ENCODE measurements at regions not wholly inside any gene's neighbourhood (a gene's known extent, or its start where the extent isn't known, plus 50 kb on each side); places are given as distances from the start of the nearest gene placed in this dataset.

DNA sequence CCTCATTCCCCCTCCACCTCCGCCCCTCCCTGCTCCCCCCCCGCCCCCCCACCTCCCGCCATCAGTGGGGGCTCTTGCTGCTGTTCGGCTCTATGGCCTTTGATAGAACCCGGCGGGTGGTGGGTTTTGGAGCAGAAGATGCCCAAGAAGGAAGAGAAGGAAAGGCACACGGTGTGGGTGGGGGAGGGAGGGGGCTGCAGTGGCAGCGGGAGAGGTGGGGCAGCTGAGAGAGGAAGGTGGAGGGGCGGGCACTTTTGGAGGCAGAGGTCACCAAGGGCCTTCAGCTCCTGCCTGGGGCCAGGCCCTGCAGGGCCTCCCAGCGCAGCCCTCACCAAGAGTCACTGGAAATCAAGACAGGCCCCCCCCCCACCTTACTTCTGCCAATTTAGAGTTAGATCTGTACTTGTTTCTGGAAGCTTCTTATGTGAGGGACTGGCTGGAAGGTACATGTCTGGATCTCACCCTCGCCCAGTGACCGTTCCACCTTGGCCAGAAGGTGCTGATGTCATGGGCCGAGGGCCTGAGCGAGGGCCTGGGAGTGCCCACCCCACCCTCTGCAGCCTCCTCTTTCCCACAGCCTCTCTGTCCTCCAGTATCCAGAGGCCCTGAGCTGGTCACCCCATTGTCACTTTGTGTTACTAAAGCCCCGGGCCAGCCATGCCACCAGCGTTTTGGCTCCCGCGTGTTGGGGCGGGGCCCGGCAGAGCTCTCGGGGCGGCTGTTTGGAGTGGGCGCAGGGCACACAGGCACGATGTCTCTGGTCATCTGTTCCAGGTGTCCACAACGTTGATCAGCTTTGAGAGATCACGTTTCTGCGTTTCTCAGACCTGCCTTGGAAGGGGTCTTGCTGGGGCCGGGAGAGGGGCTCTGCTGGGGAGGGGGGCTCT, 153.9 kb downstream of the KIF26A start:
- no peak for ATAC-seq (replicated peaks in 6 of 8)
- Histone ChIP-seq H3K4me3 (no peak overlapping the region), H3K27ac (peak overlapping the region; percentile 81 to 84), H3K4me1 (replicated peaks in 1 of 2) (peaks cover 77 to 83% of the 10 kb centered on the region in 2 donors)
- in situ Hi-C loops (cut with MboI; ENCODE audit: low pct_unique_long_range_greater_than_20kb in 2 of 9, low sequenced_read_pairs in 9 of 9, unreplicated experiment in 9 of 9), result no loop called here
- WGBS, 10 experiments, result 0 to 100% methylated on average over 1 to 2 of the region's 28 CpGs; no CpG with 5 or more reads in 8 of the 10 experiments

- Histone ChIP-seq H3K27ac (peak overlapping the region in 1 of 2 donors; percentile 72), H3K4me3 (no peak overlapping the region), H3K4me1 (replicated peaks in 1 of 2) (peaks cover 76 to 77% of the 10 kb centered on the region in 2 donors)
- no CpG with 5 or more reads among the region's 15 CpGs for WGBS, 10 experiments
- peak in 1 of 8 experiments; percentile 2 for ATAC-seq (replicated peaks in 6 of 8)
- in situ Hi-C loops (cut with MboI; ENCODE audit: low pct_unique_long_range_greater_than_20kb in 2 of 9, low sequenced_read_pairs in 9 of 9, unreplicated experiment in 9 of 9), result no loop called here
These were observed 154.9 kb downstream of the KIF26A start for GRCh38 chr14:104293231-104293841.

DNA sequence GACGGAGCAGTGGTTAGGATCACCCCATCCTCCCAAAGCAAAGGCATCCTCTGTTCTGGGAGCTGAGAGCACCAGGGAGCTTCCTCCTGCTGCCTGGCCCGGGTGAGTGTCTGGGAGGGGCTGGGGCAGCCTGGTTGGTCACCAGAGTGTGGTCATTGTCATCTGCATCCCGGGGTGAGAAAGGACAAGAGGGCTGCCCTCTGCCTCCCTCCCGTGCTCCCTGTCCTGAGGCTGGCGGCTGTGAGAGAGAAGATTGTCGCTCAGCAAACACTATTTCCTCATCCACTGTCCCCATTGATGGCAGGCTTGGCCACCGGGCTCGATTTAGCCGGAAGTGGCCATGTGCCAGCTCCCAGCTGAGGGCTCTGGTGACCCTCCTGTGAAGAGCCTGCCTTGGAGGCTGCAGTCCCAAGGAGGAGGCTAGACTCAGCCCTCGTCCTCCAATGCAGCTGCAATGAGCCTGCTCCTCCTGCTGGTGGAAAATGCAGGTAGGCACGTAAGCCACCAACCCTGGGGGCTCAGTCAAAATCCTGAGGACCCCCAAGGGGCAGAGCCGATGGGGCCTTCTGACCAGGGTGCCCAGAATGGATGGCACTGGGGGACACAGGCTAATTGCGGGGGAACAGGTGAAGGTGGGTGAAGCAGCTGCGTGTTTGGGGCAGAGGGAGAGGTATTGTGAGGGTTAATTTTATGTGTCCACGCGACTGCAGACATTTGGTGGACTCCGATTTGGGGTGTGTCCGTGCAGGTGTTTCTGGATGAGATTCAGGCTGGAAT, 155.7 kb downstream of the KIF26A start:
- 10 to 100% (median 67%) methylated on average over 1 to 4 of the region's 18 CpGs; no CpG with 5 or more reads in 3 of the 10 experiments for WGBS, 10 experiments
- peaks cover 76 to 77% of the 10 kb centered on the region in 2 donors for H3K4me1 ChIP-seq (replicated peaks in 1 of 2)
- in situ Hi-C loops (cut with MboI; ENCODE audit: low pct_unique_long_range_greater_than_20kb in 2 of 9, low sequenced_read_pairs in 9 of 9, unreplicated experiment in 9 of 9), result no loop called here
- ATAC-seq (replicated peaks in 6 of 8), result no peak
- no peak overlapping the region for H3K4me3 ChIP-seq
- H3K27ac ChIP-seq, result peak overlapping the region; percentile 60 to 72

DNA sequence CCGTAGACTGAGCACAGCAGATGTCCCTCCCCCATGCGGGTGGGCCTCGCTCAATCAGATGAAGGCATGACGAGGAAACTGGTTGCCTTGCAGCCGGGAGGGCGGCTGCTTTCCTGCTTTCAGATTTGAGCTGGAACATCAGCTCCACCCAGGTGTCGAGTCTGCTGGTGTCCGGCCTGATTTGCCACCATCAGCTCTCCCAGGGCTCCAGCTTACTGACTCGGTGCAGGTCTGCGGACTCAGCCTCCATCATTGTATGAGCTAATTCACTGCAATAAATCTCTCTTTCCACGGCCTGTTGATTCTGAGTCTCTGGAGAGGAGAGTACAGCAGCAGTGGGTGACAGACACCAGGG, 156.2 kb downstream of the KIF26A start:
- Histone ChIP-seq H3K4me3 (no peak overlapping the region), H3K27ac (peak overlapping the region; percentile 60 to 72), H3K4me1 (replicated peaks in 1 of 2) (peaks cover 75 to 76% of the 10 kb centered on the region in 2 donors)
- WGBS, 10 experiments, result 0 to 71% (median 53%) methylated on average over 1 to 4 of the region's 11 CpGs; no CpG with 5 or more reads in 5 of the 10 experiments
- peak in 5 of 8 experiments; percentile 56 to 67 (median 62) for ATAC-seq (replicated peaks in 6 of 8)
- in situ Hi-C loops (cut with MboI; ENCODE audit: low pct_unique_long_range_greater_than_20kb in 2 of 9, low sequenced_read_pairs in 9 of 9, unreplicated experiment in 9 of 9), result no loop called here

DNA sequence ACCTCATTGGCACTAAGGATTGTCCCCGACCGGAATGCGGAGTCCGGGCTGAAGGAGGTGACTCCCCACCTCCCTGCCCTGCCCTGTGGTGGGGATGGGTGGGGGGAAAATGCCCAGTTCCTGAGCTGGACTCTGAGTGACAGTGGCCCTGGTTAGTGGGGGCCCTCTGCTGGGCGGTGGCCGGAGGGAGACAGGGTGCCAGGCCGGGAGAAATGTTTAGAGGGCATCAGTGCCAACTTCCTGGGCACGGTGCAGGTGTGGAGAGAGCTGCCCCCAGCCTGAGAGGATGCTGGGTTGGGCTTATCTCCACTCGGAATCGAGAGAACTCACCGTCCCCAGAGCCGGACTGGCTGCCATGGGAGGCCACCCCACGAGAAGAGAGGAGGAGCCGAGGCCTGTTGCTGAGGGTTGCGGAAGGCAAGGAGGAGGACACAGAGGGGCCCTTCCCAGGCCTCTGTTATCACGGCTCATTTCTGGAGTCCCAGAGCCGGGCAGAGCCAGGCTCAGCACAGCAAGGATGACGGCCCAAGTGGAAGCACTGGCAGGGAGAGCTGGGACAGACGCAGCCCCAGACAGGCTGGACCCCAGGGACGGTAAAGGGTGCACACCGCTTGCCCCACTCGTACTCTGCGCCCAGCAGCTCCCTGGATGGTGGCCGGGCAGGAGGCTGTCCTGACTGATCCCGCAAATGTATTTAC, 156.7 kb downstream of the KIF26A start:
- H3K4me1 ChIP-seq (replicated peaks in 1 of 2), result peaks cover 75 to 76% of the 10 kb centered on the region in 2 donors
- peak in 5 of 8 experiments; percentile 3 to 18 (median 4) for ATAC-seq (replicated peaks in 6 of 8)
- in situ Hi-C loops (cut with MboI; ENCODE audit: low pct_unique_long_range_greater_than_20kb in 2 of 9, low sequenced_read_pairs in 9 of 9, unreplicated experiment in 9 of 9), result no loop called here
- peak overlapping the region; percentile 60 to 72 for H3K27ac ChIP-seq
- WGBS, 10 experiments, result 0 to 69% (median 20%) methylated on average over 1 to 15 of the region's 25 CpGs; no CpG with 5 or more reads in 3 of the 10 experiments
- no peak overlapping the region for H3K4me3 ChIP-seq

GRCh38 chr14:104295681-104296387, 157.4 kb downstream of the KIF26A start:
- 49 to 93% (median 68%) methylated on average over 1 to 14 of the region's 24 CpGs; no CpG with 5 or more reads in 6 of the 10 experiments for WGBS, 10 experiments
- in situ Hi-C loops (cut with MboI; ENCODE audit: low pct_unique_long_range_greater_than_20kb in 2 of 9, low sequenced_read_pairs in 9 of 9, unreplicated experiment in 9 of 9), result no loop called here
- ATAC-seq (replicated peaks in 6 of 8), result peak in 4 of 8 experiments; percentile 2 to 25 (median 9)

DNA sequence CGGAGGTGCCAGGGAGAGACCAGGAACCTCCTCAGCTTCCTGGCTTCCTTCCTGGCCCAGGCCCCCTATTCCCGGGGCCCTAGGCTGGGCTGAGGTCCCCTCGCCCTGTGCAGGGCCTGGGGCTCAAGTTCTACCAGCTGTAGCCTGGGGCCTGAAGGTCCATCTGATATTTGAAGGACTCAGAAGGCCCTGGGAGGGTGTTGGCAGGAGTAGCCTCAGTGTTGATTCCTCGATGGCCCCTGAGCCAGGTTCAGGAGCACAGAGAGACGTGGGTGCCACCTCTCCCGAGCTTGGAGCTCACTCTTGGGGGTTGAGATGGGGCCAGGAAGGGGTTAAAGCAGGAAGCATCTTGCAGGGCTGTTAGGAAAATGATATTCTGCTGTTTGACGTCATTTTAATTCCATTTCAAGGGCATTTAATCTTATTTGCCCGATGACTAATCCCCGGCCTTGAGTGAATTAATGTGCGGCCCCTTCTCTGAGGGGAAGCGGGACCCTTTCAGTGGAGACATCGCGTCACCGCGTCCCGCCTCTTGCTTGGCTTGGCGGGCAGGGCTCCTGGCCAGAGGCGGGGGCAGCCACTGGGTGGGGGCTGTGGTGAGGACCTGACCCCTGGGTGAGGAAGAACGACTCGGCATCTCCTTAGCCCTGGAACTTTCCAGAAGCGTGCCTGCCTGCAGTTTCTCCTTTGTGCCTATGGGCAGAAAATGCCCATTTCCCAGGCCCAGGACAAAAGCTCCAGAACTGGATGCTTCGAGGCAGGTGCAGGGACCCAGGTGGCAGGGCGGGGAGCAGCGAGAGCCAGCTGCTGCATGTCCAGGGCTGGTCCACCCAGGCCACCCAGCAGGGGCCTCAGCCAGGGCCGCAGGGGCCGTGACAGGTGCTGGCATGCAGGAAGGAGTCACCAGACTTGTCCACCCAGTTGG, 158.3 kb downstream of the KIF26A start:
- ATAC-seq (replicated peaks in 6 of 8), result peak in 5 of 8 experiments; percentile 45 to 68 (median 58)
- Histone ChIP-seq H3K4me3 (no peak overlapping the region), H3K4me1 (replicated peaks in 1 of 2) (peaks cover 66 to 67% of the 10 kb centered on the region in 2 donors), H3K27ac (peak overlapping the region; percentile 60 to 72)
- in situ Hi-C loops (cut with MboI; ENCODE audit: low pct_unique_long_range_greater_than_20kb in 2 of 9, low sequenced_read_pairs in 9 of 9, unreplicated experiment in 9 of 9), result no loop called here
- 17 to 88% (median 64%) methylated on average over 2 to 6 of the region's 26 CpGs; no CpG with 5 or more reads in 5 of the 10 experiments for WGBS, 10 experiments

More at GRCh38 chr14:104295681-104296387, 157.4 kb downstream of the KIF26A start:
- Histone ChIP-seq H3K27ac (peak overlapping the region; percentile 60 to 72), H3K4me3 (no peak overlapping the region), H3K4me1 (replicated peaks in 1 of 2) (peaks cover 73 to 74% of the 10 kb centered on the region in 2 donors)

- peak overlapping the region; percentile 7 to 72 for H3K27ac ChIP-seq
- in situ Hi-C loops (cut with MboI; ENCODE audit: low pct_unique_long_range_greater_than_20kb in 2 of 9, low sequenced_read_pairs in 9 of 9, unreplicated experiment in 9 of 9), result no loop called here
- 67% methylated on average over 1 of the region's 7 CpGs; no CpG with 5 or more reads in 9 of the 10 experiments for WGBS, 10 experiments
- no peak for ATAC-seq (replicated peaks in 6 of 8)
- no peak overlapping the region for H3K4me3 ChIP-seq
- peaks cover 59 to 66% of the 10 kb centered on the region in 2 donors for H3K4me1 ChIP-seq (replicated peaks in 1 of 2)
These were observed 158.9 kb downstream of the KIF26A start for GRCh38 chr14:104297313-104297704.

DNA sequence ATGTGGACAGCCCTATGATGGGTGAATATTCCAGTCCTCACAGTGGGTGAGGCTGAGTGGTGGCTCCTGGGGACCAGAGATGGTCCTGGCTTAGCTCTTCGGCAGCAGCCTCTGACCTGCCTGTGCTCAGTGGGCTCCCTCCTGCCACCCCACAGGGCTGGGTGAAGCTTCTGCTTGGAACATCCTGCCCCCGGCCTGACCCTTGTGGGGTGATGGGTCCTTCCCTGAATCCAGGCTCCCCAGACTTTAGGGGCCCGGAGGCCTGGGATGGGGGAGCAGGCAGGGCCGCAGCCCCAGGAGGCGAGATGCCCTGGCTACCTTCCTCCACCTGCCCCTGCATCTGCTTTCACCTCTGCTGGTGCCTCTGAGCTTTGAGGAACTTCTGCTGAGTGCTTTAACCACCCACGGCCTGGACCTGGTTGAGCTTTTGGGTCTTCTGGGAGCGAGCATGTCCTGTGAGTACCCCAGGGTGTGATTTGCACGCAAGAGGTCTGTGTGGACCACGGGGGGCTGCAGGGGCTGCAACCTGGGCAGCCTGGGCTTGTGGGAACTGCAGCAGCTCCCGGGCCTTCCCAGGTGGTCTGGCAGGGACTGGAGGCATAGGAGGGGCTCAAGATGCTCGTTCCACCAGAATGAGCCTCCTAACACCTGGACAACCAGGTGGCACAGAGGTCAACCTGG, 159.5 kb downstream of the KIF26A start:
- WGBS, 10 experiments, result 24 to 100% (median 91%) methylated on average over 1 to 7 of the region's 11 CpGs; no CpG with 5 or more reads in 5 of the 10 experiments
- in situ Hi-C loops (cut with MboI; ENCODE audit: low pct_unique_long_range_greater_than_20kb in 2 of 9, low sequenced_read_pairs in 9 of 9, unreplicated experiment in 9 of 9), result no loop called here
- no peak overlapping the region for H3K4me3 ChIP-seq
- no peak overlapping the region for H3K27ac ChIP-seq
- ATAC-seq (replicated peaks in 6 of 8), result no peak
- peaks cover 54 to 60% of the 10 kb centered on the region in 2 donors for H3K4me1 ChIP-seq (replicated peaks in 1 of 2)

- Histone ChIP-seq H3K4me1 (replicated peaks in 1 of 2) (peaks cover 48 to 54% of the 10 kb centered on the region in 2 donors), H3K4me3 (no peak overlapping the region), H3K27ac (no peak overlapping the region)
- 100% methylated on average over 1 of the region's 3 CpGs; no CpG with 5 or more reads in 8 of the 10 experiments for WGBS, 10 experiments
- ATAC-seq (replicated peaks in 6 of 8), result no peak
- in situ Hi-C loops (cut with MboI; ENCODE audit: low pct_unique_long_range_greater_than_20kb in 2 of 9, low sequenced_read_pairs in 9 of 9, unreplicated experiment in 9 of 9), result no loop called here
These were observed 160.1 kb downstream of the KIF26A start for GRCh38 chr14:104298458-104298857.

Measured in motor neuron (in vitro differentiated cells).